Natural killer cell (primary cell): ENCODE measurements at regions not wholly inside any gene's neighbourhood (a gene's known extent, or its start where the extent isn't known, plus 50 kb on each side); places are given as distances from the start of the nearest gene placed in this dataset.

ENCODE experiments used
- ATAC-seq, 3 donors: fragments of 150-1000 bp in 2 of 3; fragments of 200-7000 bp in 1 of 3; cut with Tn5 transposase; 1 replicate in 1 of 3; 2 replicates in 2 of 3; pipeline ENCODE4 v1.10.0; 2021; ENCODE audit warnings: mild to moderate bottlenecking in 2 of 3, moderate library complexity in 2 of 3
- DNase-seq, 2 donors: peaks; one replicate each; pipeline versions ENCODE4 v3.0.0 to v3.0.0-alpha.2; 2013 to 2021; ENCODE audit warnings: mixed read lengths in 1 of 2
- H3K27ac ChIP-seq: one replicate; pipeline ENCODE4 v1.5.1; 2013; ENCODE audit warnings: mild to moderate bottlenecking, low read length
- H3K27me3 ChIP-seq: one replicate; pipeline ENCODE4 v1.6.1; 2013; ENCODE audit warnings: low read length; ENCODE audit not compliant: control insufficient read depth, insufficient read depth
- H3K36me3 ChIP-seq: one replicate; pipeline ENCODE4 v1.6.1; 2013; ENCODE audit warnings: low read length; ENCODE audit not compliant: control insufficient read depth, insufficient read depth
- H3K4me1 ChIP-seq: one replicate; pipeline ENCODE4 v1.6.1; 2013; ENCODE audit warnings: low read length; ENCODE audit not compliant: control insufficient read depth, insufficient read depth
- H3K4me3 ChIP-seq: one replicate; pipeline ENCODE4 v1.5.1; 2013; ENCODE audit warnings: low read length
- H3K9me3 ChIP-seq: one replicate; pipeline ENCODE4 v1.6.1; 2013; ENCODE audit warnings: low read length; ENCODE audit not compliant: control insufficient read depth, insufficient read depth
- H3K27ac Mint-ChIP-seq, 2 donors: one replicate each; pipeline ENCODE4 v1.8.0; 2022; ENCODE audit warnings: mild to moderate bottlenecking in 2 of 2, mixed read lengths in 2 of 2, moderate library complexity in 1 of 2
- H3K27me3 Mint-ChIP-seq, 2 donors: one replicate each; pipeline ENCODE4 v1.8.0; 2022; ENCODE audit warnings: low read depth in 2 of 2, mixed read lengths in 2 of 2
- H3K36me3 Mint-ChIP-seq: one replicate; pipeline ENCODE4 v1.8.0; 2022; ENCODE audit warnings: mixed read lengths
- H3K4me1 Mint-ChIP-seq, 2 donors: one replicate each; pipeline ENCODE4 v1.8.0; 2022; ENCODE audit warnings: mixed read lengths in 2 of 2
- H3K4me3 Mint-ChIP-seq: one replicate; pipeline ENCODE4 v1.8.0; 2022; ENCODE audit warnings: mild to moderate bottlenecking, moderate library complexity, mixed read lengths
- H3K9me3 Mint-ChIP-seq, 2 donors: one replicate each; pipeline ENCODE4 v1.8.0; 2022; ENCODE audit warnings: mixed read lengths in 2 of 2
- whole genome bisulfite sequencing: methylation state at CpG from one replicate; pipeline ENCODE4 v1.1.7; 2013; ENCODE audit warnings: missing lambda C conversion rate; ENCODE audit not compliant: insufficient coverage; 5-methylcytosine and 5-hydroxymethylcytosine counted together
- intact Hi-C: fragments of 100-400 bp; cut with micrococcal nuclease; formaldehyde crosslinking; loops from one replicate; pipeline ENCODE4 v1.14.2; 2022
- TF ChIP-seq, protein P1 (sequence below): fragments of 200-600 bp; IDR thresholded peaks from one replicate; pipeline ENCODE4 v1.8.0; 2022; ENCODE audit warnings: antibody characterized with exemption

DNA sequence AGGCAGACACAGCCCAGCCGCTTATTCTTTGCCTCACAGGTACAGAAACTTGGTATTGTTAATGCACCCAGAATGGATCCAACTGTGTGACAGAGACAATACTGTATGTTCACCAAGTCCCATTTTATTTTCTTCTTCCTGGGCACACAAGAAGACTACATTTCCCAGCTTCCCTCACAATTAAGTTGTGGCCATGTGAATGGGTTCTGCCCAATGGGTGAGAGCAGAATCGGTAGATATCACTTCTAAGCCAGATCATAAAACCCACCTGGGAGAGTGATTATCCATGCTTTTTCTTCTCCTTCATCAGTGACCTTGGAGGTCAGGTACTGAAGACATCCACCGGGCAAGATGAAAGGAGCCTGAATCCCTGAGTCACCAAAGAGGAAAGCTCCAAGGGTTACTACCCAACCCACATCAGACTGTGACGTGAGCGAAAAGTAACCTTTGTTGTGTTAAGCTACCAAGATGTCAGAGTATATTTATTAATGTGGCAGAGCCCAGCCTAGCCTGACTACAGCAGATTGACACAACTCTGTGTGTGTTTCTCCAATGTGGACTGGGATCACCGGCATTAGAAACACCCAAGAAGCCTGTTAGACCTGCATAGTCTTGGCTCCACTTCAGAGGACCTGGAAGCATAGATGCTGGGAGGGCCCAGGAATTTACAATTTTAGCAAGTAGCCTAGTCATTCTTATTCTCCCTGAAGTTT, 79.1 kb upstream of the GRIK3 start:
- H3K4me3 Mint-ChIP-seq: no peak overlapping the region
- H3K36me3 Mint-ChIP-seq: no peaks in the 10 kb centered on the region
- no peak overlapping the region for H3K27ac Mint-ChIP-seq
- no peaks in the 10 kb centered on the region for H3K4me1 Mint-ChIP-seq
- intact Hi-C loops: no loop called here
- no peaks in the 10 kb centered on the region for H3K27me3 ChIP-seq
- H3K9me3 Mint-ChIP-seq: no peaks in the 10 kb centered on the region
- TF ChIP-seq, protein P1, sequence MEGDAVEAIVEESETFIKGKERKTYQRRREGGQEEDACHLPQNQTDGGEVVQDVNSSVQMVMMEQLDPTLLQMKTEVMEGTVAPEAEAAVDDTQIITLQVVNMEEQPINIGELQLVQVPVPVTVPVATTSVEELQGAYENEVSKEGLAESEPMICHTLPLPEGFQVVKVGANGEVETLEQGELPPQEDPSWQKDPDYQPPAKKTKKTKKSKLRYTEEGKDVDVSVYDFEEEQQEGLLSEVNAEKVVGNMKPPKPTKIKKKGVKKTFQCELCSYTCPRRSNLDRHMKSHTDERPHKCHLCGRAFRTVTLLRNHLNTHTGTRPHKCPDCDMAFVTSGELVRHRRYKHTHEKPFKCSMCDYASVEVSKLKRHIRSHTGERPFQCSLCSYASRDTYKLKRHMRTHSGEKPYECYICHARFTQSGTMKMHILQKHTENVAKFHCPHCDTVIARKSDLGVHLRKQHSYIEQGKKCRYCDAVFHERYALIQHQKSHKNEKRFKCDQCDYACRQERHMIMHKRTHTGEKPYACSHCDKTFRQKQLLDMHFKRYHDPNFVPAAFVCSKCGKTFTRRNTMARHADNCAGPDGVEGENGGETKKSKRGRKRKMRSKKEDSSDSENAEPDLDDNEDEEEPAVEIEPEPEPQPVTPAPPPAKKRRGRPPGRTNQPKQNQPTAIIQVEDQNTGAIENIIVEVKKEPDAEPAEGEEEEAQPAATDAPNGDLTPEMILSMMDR: no peak
- H3K36me3 ChIP-seq: no peaks in the 10 kb centered on the region
- H3K27ac ChIP-seq: no peak overlapping the region
- DNase-seq: no peak
- H3K4me1 ChIP-seq: no peaks in the 10 kb centered on the region
- no peak overlapping the region for H3K4me3 ChIP-seq
- WGBS: 88% methylated on average over 6 of the region's 6 CpGs
- peaks cover 8 to 52% of the 10 kb centered on the region in 2 donors for H3K27me3 Mint-ChIP-seq
- no peak for ATAC-seq
- no peaks in the 10 kb centered on the region for H3K9me3 ChIP-seq

DNA sequence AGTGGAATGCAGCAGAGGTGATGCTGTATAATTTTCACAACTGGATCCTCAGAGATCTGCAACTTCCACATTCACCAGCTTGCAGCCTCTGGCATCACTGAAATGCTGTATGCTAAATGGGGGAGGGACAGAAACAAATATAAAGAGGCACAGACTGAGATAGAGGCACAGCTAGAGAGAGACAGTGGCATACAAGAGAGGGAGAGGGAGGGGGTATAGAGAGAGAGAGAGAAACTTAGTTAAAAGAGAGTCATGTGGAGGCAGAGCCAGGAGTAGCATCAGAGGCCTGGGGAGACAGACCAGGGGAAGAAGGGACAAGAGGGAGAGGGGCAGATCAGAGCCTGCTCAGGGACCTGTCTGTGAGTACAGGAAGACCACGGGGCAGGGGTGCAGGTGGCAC, 84.5 kb upstream of the GRIK3 start:
- no peaks in the 10 kb centered on the region for H3K4me1 Mint-ChIP-seq
- DNase-seq: no peak
- Histone ChIP-seq H3K36me3 (no peaks in the 10 kb centered on the region), H3K27ac (no peak overlapping the region), H3K4me1 (no peaks in the 10 kb centered on the region), H3K4me3 (no peak overlapping the region), H3K9me3 (no peaks in the 10 kb centered on the region), H3K27me3 (no peaks in the 10 kb centered on the region)
- 57% methylated on average over 1 of the region's 1 CpG for WGBS
- no peaks in the 10 kb centered on the region for H3K9me3 Mint-ChIP-seq
- no peaks in the 10 kb centered on the region for H3K36me3 Mint-ChIP-seq
- ATAC-seq: no peak
- peaks cover 17 to 35% of the 10 kb centered on the region in 2 donors for H3K27me3 Mint-ChIP-seq
- H3K27ac Mint-ChIP-seq: no peak overlapping the region
- TF ChIP-seq, protein P1: no peak
- intact Hi-C loops: no loop called here
- H3K4me3 Mint-ChIP-seq: no peak overlapping the region

DNA sequence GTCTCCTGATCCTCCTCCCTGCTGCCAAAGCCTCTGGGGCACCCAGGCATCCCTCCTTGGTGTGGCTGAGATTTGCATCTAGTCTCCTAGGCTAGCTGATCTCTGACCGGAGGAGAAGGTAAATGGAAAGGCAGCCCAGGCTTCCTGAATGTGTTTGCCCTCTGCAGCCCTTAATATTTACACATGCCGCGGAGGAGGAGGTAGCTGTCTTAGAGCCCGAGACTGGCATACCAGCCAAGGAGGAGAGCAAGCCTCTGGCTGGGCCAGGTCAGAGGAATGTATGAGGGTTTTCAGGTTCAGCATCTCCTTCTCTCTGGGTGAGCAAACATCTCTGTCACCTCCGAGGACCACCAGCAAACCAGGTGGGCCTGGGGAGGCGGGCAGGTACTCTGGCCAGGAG, 86.0 kb upstream of the GRIK3 start:
- Mint-ChIP-seq H3K36me3 (no peaks in the 10 kb centered on the region), H3K4me3 (no peak overlapping the region), H3K27me3 (peaks cover 17 to 29% of the 10 kb centered on the region in 2 donors), H3K9me3 (no peaks in the 10 kb centered on the region), H3K27ac (no peak overlapping the region), H3K4me1 (no peaks in the 10 kb centered on the region)
- no peak for ATAC-seq
- DNase-seq: no peak
- Histone ChIP-seq H3K36me3 (no peaks in the 10 kb centered on the region), H3K9me3 (no peaks in the 10 kb centered on the region), H3K4me1 (no peaks in the 10 kb centered on the region), H3K27ac (no peak overlapping the region), H3K27me3 (no peaks in the 10 kb centered on the region), H3K4me3 (no peak overlapping the region)
- 88% methylated on average over 6 of the region's 6 CpGs for WGBS
- TF ChIP-seq, protein P1: no peak
- intact Hi-C loops: no loop called here
